GM12872 (cell line): ENCODE measurements at regions not wholly inside any gene's neighbourhood (a gene's known extent, or its start where the extent isn't known, plus 50 kb on each side); places are given as distances from the start of the nearest gene placed in this dataset.

Experiments used
- TF ChIP-seq, protein P1 (sequence below): IDR thresholded peaks from 3 replicates; pipeline ENCODE4 v1.5.1; 2011; ENCODE audit warnings: low read depth, mild to moderate bottlenecking, low read length, moderate library complexity; ENCODE audit not compliant: insufficient read depth

DNA sequence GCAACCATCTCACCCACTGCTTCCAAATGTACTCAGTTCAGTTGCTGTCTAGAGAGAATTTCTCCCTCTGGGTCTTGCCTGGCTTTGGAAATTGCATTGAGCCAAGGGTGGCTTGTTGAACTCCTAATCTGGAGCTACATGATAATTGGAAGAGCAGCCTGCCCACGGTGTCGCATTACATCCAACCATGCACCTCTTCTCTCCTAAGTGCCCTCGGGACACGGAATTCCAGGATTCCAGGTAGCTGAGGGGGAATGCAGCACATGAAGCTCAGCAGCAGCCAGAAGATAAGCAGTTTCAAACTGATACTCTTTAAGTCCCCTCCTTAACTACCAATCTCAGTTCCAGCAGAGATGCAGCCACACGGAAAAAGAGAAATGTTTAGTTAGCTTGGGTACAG lies 509.4 kb upstream of the KLF4 start:
- TF ChIP-seq, protein P1, sequence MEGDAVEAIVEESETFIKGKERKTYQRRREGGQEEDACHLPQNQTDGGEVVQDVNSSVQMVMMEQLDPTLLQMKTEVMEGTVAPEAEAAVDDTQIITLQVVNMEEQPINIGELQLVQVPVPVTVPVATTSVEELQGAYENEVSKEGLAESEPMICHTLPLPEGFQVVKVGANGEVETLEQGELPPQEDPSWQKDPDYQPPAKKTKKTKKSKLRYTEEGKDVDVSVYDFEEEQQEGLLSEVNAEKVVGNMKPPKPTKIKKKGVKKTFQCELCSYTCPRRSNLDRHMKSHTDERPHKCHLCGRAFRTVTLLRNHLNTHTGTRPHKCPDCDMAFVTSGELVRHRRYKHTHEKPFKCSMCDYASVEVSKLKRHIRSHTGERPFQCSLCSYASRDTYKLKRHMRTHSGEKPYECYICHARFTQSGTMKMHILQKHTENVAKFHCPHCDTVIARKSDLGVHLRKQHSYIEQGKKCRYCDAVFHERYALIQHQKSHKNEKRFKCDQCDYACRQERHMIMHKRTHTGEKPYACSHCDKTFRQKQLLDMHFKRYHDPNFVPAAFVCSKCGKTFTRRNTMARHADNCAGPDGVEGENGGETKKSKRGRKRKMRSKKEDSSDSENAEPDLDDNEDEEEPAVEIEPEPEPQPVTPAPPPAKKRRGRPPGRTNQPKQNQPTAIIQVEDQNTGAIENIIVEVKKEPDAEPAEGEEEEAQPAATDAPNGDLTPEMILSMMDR: no peak

DNA sequence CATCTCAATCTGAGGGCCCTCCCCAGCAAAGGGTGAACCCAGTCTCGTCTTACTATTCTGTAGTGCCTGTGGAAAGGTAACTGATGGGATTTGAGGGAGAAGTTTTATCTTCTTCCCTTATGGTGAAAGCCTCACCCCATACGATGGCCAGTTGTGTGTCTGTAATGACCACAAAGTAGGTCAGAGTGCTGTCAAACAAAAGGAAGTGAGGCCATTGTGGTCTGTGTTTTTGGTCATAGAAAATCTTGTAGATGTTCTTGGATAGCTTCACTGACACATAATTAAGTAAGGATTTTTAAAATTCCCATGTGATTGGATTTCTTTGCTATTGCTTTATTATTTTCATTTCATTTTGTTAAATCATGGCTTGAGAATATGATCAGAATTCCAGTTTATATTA lies 505.1 kb upstream of the KLF4 start:
- TF ChIP-seq, protein P1: no peak

DNA sequence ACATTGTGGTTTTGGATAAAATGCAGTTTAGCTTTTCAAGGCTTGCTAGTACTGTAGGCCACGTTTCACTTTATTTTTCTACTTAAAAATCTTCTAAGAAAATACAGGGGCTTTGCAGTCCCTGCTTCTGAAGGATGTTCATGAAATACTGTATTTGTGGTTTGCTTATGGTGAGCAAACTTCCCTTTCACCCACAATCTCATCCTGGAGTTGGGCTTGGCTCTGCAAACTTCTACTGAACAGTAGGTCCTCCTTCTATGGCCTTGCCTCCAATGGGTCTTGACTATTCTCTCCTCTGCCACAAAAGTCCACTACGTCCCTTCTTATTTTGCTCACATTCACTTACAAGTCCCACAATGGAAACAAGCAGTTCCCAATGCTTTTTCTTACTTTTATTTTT lies 502.7 kb upstream of the KLF4 start:
- TF ChIP-seq, protein P1: no peak

DNA sequence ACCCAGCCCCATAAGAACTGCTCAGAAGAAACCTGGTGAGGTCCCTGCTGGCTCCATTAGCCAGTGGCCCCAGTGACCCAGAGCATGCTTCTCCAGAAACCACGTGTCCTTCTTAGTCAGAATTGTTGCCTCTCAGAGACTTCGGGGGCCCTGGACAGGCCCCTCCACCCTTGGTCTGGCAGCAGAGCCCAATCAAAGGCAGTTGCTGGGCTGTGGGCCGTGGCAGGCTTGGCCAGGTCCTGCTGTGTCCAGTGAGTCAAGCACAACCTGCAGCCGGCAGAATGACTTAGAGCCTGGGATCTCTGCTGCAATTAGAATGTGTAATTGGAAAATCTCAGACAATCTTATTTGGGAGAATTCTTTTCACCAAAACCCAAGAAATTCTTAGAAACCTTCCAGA lies 502.0 kb upstream of the KLF4 start:
- TF ChIP-seq, protein P1: no peak

DNA sequence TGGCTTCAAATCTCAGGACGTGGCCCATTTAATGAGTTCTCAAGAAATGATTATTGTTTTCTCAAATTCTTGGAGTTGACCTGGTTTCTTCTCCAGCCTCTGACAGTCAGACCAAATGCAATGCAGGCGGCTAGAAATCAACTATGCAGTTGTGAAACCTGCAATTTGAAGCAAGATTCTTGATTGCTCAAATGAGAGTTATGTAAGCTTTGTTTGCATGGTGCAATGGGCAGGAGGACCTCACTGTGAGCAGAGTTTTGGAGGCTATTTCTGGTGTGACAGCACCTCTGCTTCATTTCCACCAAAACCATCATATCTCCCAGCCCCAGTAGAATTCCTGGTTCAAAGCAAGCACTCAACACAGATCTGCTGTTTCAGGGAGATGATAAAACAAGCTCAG lies 500.0 kb upstream of the KLF4 start:
- TF ChIP-seq, protein P1: no peak

DNA sequence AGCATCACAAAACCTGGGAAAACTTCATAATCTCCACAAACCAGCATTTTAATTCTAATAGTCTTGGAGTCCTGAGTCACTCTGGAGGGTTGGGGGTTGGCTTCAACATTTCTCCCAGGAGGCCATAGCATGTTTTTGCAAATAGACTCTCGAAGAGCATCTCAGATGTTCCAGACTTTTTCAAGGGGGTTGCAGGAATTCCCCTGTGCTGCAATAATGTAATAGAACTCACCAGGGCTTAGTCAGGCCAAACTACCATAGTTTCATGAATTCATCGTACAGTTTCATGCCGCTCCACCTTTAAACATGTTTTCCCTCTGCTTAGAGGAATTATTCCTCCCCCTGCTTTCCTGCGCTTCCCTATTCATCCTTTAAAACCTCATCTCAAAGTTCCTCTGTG lies 499.5 kb upstream of the KLF4 start:
- TF ChIP-seq, protein P1: no peak

DNA sequence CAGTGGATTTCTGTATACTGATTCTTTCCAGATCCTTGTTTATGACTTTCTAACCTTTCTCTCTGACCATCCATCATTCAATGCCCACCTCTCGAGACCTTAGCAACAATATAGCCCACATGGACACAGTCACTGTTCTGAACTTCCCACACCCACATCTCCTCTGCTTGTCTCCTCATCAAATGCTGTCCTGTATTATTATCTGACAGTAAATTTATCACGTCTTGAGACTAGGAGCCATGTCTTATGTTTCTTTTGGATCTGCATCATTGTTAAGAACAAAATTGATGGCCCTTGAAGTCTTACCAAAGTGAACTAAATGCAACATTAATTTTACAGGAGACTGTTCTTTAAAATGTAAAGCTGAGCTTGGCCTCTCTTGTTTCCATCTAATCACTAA lies 495.4 kb upstream of the KLF4 start:
- TF ChIP-seq, protein P1: no peak

DNA sequence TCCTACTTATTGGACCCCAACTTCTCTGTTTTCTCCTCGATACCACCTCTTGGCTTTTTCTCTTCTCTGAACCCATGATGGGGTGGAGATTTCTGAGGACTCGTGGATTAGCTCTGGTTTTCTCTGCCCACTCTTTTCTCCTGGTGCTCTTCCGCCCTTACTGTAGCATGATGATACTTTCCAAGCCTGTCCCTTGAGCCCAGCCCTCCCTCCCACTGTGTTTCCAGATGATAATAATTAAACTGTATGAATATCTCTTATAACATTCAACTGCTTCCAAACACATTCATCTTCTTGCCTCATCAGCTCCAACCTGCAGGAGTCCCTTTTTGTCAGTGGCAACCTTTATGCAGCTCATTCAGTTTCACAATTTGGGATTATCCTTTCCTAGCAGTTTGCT lies 494.2 kb upstream of the KLF4 start:
- TF ChIP-seq, protein P1: no peak
